ENCODE measurements at regions not wholly inside any gene's neighbourhood (a gene's known extent, or its start where the extent isn't known, plus 50 kb on each side); places are given as distances from the start of the nearest gene placed in this dataset.

GRCh38 chr11:19351426-19351825, 110.7 kb upstream of the E2F8 start:
- TF ChIP-seq POLR2AphosphoS5 (IDR thresholded peaks at IDR 0.05; ENCODE audit: borderline replicate concordance, low read depth, low read length): no peak
- TF ChIP-seq EZH2 (IDR thresholded peaks at IDR 0.05): no peak
